Parathyroid adenoma (tissue), 2 donors: ENCODE measurements at regions not wholly inside any gene's neighbourhood (a gene's known extent, or its start where the extent isn't known, plus 50 kb on each side); places are given as distances from the start of the nearest gene placed in this dataset.
"Not testable (repeated sequence)": the region's sequence is repeated elsewhere in the genome, so short reads cannot be mapped to it uniquely, and the experiment has no call there.

Experiments
- H2AFZ ChIP-seq: fragments of 300-600 bp; sonication (generic); one replicate; pipeline ENCODE4 v1.7.0; 2017; ENCODE audit warnings: antibody characterized with exemption, mild to moderate bottlenecking
- H3K27ac ChIP-seq: fragments of 300-600 bp; sonication (generic); one replicate; pipeline ENCODE4 v1.7.0; 2017
- H3K27me3 ChIP-seq: fragments of 300-600 bp; sonication (generic); one replicate; pipeline ENCODE4 v1.7.0; 2017; ENCODE audit warnings: low read length; ENCODE audit not compliant: control insufficient read depth, insufficient read depth
- H3K36me3 ChIP-seq: fragments of 300-600 bp; sonication (generic); one replicate; pipeline ENCODE4 v1.7.0; 2017; ENCODE audit warnings: low read length; ENCODE audit not compliant: control insufficient read depth, insufficient read depth
- H3K4me1 ChIP-seq: fragments of 300-600 bp; sonication (generic); one replicate; pipeline ENCODE4 v1.7.0; 2017; ENCODE audit warnings: control low read depth
- H3K4me2 ChIP-seq: fragments of 300-600 bp; sonication (generic); one replicate; pipeline ENCODE4 v1.7.0; 2017; ENCODE audit warnings: low read length
- H3K4me3 ChIP-seq: fragments of 300-600 bp; sonication (generic); one replicate; pipeline ENCODE4 v1.7.0; 2017; ENCODE audit warnings: low read depth, low read length
- H3K79me2 ChIP-seq: fragments of 300-600 bp; sonication (generic); one replicate; pipeline ENCODE4 v1.7.0; 2017; ENCODE audit warnings: control low read depth
- H3K9ac ChIP-seq: fragments of 300-600 bp; sonication (generic); one replicate; pipeline ENCODE4 v1.7.0; 2017; ENCODE audit warnings: mild to moderate bottlenecking
- H3K9me3 ChIP-seq: fragments of 300-600 bp; sonication (generic); one replicate; pipeline ENCODE4 v1.7.0; 2017; ENCODE audit warnings: low read length; ENCODE audit not compliant: control insufficient read depth
- TF ChIP-seq, protein P1 (sequence below): fragments of 300-600 bp; sonication (generic); IDR thresholded peaks from one replicate; pipeline ENCODE4 v1.7.0; 2017; ENCODE audit warnings: antibody characterized with exemption, mild to moderate bottlenecking
- donor health status: primary hyperparathyroidism.

GRCh38 chr14:106586098-106586704 is 1059.8 kb downstream of the TMEM121 start:
- H2AFZ ChIP-seq, result no peak overlapping the region
- H3K9me3 ChIP-seq, result no peaks in the 10 kb centered on the region
- H3K36me3 ChIP-seq, result no peaks in the 10 kb centered on the region
- H3K79me2 ChIP-seq, result no peaks in the 10 kb centered on the region
- H3K9ac ChIP-seq, result no peak overlapping the region
- TF ChIP-seq, protein P1, sequence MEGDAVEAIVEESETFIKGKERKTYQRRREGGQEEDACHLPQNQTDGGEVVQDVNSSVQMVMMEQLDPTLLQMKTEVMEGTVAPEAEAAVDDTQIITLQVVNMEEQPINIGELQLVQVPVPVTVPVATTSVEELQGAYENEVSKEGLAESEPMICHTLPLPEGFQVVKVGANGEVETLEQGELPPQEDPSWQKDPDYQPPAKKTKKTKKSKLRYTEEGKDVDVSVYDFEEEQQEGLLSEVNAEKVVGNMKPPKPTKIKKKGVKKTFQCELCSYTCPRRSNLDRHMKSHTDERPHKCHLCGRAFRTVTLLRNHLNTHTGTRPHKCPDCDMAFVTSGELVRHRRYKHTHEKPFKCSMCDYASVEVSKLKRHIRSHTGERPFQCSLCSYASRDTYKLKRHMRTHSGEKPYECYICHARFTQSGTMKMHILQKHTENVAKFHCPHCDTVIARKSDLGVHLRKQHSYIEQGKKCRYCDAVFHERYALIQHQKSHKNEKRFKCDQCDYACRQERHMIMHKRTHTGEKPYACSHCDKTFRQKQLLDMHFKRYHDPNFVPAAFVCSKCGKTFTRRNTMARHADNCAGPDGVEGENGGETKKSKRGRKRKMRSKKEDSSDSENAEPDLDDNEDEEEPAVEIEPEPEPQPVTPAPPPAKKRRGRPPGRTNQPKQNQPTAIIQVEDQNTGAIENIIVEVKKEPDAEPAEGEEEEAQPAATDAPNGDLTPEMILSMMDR, result no peak
- H3K4me2 ChIP-seq, result no peak overlapping the region
- H3K4me1 ChIP-seq, result no peaks in the 10 kb centered on the region
- H3K27ac ChIP-seq, result no peak overlapping the region
- no peak overlapping the region for H3K4me3 ChIP-seq
- H3K27me3 ChIP-seq, result no peaks in the 10 kb centered on the region

DNA sequence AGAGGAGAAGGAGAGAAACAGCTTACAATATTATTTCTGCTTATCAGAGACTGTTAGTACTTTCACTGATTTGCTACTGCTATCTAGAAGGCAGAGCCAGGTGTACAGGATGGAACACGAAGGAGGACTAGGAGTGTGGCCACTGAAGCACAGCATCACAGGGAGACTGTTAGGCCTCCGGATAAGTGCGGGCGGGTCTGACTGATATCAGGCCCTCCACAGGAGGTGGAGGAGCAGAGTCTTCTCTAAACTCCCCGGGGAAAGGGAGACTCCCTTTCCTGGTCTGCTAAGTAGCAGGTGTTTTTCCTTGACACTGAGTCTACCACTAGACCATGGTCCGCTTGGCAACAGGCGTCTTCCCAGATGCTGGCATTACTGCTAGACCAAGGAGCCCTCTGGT is 1065.2 kb downstream of the TMEM121 start:
- H3K36me3 ChIP-seq, H3K4me2 ChIP-seq, H3K27ac ChIP-seq, H3K4me3 ChIP-seq, H3K9ac ChIP-seq, H3K27me3 ChIP-seq, H3K9me3 ChIP-seq, H3K79me2 ChIP-seq, H2AFZ ChIP-seq, H3K4me1 ChIP-seq: not testable (repeated sequence)

GRCh38 chr14:106592115-106592852 is 1065.9 kb downstream of the TMEM121 start:
- H3K4me3 ChIP-seq, H3K36me3 ChIP-seq, H3K4me2 ChIP-seq, H3K4me1 ChIP-seq, H2AFZ ChIP-seq, H3K9ac ChIP-seq, H3K9me3 ChIP-seq, H3K79me2 ChIP-seq, H3K27me3 ChIP-seq, H3K27ac ChIP-seq: not testable (repeated sequence)

GRCh38 chr14:106599209-106599608 is 1072.8 kb downstream of the TMEM121 start:
- no peaks in the 10 kb centered on the region for H3K36me3 ChIP-seq
- H3K27ac ChIP-seq, result no peak overlapping the region
- no peaks in the 10 kb centered on the region for H3K4me1 ChIP-seq
- H3K79me2 ChIP-seq, result no peaks in the 10 kb centered on the region
- no peak overlapping the region for H2AFZ ChIP-seq
- no peak overlapping the region for H3K9ac ChIP-seq
- no peak overlapping the region for H3K4me2 ChIP-seq
- TF ChIP-seq, protein P1, result no peak
- no peak overlapping the region for H3K4me3 ChIP-seq
- H3K9me3 ChIP-seq, result no peaks in the 10 kb centered on the region
- no peaks in the 10 kb centered on the region for H3K27me3 ChIP-seq

DNA sequence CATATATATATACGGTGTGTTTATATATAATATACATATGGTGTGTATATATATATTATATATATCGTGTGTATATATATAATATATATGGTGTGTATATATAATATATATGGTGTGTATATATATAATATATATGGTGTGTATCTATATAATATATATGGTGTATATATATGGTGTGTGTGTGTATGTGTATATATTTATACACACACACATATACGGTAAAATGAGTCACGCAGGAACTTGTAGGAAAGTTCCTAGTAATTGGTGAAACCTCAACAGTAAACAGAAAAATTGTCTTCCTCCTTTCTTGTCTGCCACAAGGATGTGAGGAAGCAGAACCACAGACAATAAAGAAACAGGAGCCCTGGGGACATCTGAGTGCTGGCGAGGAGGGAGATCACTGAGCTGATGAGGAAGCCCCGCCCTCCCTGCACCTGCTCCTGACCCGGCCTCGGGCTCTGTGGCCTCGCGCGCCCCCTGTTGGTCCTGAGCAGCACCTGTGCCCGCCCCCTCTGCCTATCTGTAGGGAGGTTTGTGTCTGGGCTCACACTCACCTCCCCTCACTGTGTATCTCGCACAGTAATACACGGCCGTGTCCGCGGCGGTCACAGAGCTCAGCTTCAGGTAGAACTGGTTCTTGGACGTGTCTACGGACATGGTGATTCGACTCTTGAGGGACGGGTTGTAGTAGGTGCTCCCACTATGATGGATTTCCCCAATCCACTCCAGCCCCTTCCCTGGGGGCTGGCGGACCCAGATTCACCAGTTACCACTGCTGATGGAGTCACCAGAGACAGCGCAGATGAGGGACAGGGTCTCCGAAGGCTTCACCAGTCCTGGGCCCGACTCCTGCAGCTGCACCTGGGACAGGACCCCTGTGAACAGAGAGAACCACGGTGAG is 1079.4 kb downstream of the TMEM121 start:
- Histone ChIP-seq H3K36me3 (no peaks in the 10 kb centered on the region), H2AFZ (no peak overlapping the region), H3K4me3 (no peak overlapping the region), H3K27me3 (no peaks in the 10 kb centered on the region), H3K27ac (no peak overlapping the region), H3K9me3 (no peaks in the 10 kb centered on the region), H3K4me1 (no peaks in the 10 kb centered on the region), H3K79me2 (no peaks in the 10 kb centered on the region), H3K4me2 (no peak overlapping the region), H3K9ac (no peak overlapping the region)
- TF ChIP-seq, protein P1, result no peak
